Endothelial cell of umbilical vein (primary cell): ENCODE measurements at regions not wholly inside any gene's neighbourhood (a gene's known extent, or its start where the extent isn't known, plus 50 kb on each side); places are given as distances from the start of the nearest gene placed in this dataset.

Source experiments
- CTCF ChIP-seq, 2 donors: IDR thresholded peaks; 1 replicate in 1 of 2; 2 replicates in 1 of 2; pipeline ENCODE4 v1.5.1; 2011; ENCODE audit warnings: low read length in 2 of 2, mild to moderate bottlenecking in 2 of 2, moderate library complexity in 2 of 2, control low read depth in 1 of 2, inconsistent platforms in 1 of 2, low read depth in 1 of 2; ENCODE audit not compliant: insufficient read depth in 1 of 2; ENCODE audit errors: extremely low read depth in 1 of 2
- POLR2A ChIP-seq: IDR thresholded peaks from 2 replicates; pipeline ENCODE4 v1.6.1; 2012; ENCODE audit warnings: low read depth, mild to moderate bottlenecking, control low read depth, low read length
- TF ChIP-seq, protein P1 (sequence below): IDR thresholded peaks from 2 replicates; pipeline ENCODE4 v1.6.1; 2011; ENCODE audit not compliant: insufficient read depth, insufficient read length

DNA sequence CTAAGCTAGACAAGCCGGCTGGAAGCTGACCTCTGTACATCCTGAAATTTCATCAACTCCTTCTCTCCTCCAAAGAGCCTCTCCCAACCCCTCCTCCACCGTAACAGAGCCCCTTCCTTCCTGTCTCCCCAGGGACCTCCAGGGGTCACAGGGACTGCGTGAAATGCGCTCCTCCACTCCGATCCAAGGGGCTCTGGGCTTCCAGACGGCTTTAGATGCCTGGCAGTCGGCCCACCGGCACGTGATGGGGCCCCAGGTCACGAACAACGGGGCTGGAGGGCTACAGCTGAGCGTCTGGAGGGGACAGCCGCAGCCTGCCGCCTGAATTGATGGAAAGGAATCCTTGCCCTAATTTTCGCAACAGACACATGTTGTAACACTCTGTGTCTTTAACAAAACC lies 264.1 kb downstream of the MN1 start:
- TF ChIP-seq, protein P1, sequence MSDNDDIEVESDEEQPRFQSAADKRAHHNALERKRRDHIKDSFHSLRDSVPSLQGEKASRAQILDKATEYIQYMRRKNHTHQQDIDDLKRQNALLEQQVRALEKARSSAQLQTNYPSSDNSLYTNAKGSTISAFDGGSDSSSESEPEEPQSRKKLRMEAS: no peak
- TF ChIP-seq CTCF (IDR thresholded peaks at IDR 0.05; ENCODE audit: extremely low read depth in 1 of 2, insufficient read depth in 1 of 2, low read depth in 1 of 2, low read length in 2 of 2) (no peak), POLR2A (no peak)
